IPS DF 4.7 (cell line): ENCODE measurements at regions not wholly inside any gene's neighbourhood (a gene's known extent, or its start where the extent isn't known, plus 50 kb on each side); places are given as distances from the start of the nearest gene placed in this dataset.

Experiments
- DNase-seq: peaks from one replicate; pipeline ENCODE4 v3.0.0-alpha.2; 2013; ENCODE audit warnings: low spot score; ENCODE audit errors: extremely low read depth

DNA sequence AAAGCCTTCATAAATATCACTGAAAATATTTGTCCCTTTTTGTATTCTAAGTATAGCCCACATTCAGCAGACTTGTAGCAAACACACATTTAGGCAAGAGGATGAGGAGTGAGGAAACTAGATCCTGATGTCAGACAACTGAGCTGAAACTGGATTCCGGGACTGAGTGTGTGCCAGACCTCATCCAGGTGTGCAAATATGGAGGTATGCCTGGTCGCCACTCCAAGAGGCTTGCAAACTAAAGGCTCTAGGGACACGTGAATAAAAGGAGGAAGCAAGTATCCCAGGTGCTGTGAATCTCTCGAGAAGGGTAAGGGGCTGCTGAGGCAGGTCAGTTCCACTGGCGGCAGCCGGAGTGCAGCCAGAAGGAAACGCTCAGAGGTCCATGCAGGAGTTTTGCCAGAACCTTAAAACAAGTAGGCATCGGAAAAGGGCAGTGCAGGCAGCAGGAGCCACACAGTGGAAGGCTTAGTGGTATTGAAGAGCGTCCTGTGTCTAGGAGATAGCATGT, 77.4 kb upstream of the ALDH1B1 start:
- no peak for DNase-seq

DNA sequence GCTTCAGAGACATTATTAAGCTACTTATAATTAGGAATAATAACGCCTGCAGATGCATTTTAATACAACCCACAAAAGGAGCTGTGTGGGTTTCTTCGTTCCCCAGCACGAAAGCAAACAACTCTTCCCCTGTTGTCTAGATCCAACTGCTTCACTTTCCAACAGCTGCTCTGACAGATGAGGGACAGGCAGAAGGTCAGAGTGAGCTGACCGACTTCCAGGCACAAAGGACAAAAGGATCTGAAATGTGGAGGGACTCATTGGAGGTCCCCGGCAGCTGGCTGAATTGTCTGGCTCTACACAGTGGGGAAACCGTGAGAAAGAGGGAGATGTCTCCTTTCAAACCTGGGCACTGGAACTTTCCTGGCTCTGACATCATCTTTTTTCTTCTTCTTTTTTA, 79.1 kb upstream of the ALDH1B1 start:
- no peak for DNase-seq

DNA sequence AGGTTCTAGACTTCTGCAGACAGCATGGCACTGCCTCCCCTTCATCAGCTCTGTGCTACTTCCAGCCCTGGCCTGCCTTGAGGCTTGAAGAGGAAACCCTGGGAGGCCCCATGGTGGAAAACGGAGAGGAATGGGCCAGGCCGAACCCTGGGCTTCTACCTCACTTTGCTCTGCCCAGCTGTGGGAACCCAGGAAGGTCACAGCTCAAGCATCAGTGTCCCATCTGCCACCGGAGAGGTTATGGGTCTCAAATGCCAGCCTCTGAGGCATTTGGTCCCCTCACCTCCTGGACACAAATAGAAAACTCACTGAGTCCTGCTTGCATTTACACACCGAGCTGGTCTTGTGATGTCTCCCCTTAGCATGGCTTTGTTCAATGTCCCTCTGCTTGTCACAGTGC, 80.1 kb upstream of the ALDH1B1 start:
- no peak for DNase-seq

DNA sequence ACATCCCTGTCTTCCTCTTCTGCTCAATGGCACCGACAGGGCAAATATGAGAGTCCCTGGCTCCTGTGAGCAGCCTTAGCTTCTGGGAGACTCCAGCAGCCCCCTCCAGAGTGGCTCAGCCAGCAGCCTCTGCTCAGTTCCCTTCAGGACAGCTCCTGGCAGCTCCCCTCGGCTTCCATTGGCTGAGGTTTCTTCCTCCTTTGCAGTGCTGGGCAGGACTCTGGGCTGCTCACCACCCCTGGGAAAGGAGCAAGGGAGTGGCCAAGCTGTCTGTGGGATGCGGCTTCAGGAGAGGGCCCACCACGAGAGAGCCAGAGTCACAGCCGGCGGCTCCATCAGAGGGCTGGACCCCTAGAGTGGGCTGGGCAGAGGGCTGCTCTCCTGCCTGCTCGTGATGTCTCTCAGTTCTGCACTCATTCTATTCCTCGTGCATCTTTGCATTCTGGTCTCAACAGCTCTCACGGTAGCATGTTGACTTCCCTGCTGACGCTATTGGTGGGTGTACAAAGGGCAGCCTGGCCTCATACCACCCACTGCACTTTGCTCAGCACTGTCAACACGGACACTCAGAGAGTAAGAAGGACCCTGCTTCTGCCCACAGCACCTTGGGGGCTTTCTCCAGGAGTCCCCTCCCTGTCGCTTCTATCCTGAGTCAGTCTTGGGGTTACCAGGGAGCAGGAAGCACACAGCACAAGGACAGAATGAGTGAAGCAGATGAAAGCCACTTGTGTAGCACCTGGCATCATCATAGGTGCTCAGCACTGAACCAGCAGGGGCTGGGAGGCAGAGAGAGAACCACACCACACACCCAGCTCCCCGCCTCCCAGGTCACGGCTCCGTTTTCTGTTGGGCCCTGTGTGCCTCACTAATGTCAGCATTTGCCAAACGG, 80.9 kb upstream of the ALDH1B1 start:
- DNase-seq, result no peak

DNA sequence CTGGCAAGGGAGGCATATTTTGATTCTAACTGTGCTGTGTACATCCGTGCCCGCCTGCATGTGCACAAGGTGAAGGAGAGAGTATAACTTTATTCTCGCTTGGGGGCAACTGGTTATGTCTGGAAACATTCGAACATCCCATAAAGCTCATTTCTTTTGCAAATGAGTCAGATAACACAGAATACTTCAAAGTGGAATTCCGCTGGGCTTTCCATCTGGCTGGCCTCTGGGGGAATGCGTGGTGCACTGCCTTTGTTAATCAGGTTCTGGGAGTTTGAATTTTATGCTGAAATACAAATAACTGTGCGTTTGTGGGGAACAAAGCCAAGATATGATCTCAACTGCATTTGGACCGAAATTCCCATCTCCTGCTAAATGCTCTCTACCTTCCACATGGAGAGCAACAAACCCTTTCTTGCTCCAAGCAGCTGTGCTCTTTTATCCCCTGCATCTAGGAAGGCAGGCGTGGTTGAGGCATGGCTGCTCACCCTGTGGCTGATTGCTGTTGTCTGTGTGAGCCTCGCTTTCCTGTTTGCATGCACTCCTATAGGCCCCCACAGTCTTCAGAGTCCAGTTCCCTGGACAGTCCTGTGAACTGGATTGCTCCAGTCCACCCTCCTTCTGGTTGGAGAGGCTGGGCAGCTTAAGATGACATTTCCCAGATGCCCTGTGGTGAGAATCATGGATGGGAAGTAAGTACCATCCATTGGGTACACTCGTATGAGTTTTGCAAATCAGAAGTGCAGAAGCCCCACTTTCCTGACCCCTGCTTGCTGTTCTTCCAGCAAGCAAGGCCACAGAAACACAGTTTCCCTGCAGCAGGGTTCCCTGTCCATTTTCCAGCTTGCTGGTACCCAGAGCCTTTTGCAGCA, 82.9 kb upstream of the ALDH1B1 start:
- DNase-seq, result no peak

DNA sequence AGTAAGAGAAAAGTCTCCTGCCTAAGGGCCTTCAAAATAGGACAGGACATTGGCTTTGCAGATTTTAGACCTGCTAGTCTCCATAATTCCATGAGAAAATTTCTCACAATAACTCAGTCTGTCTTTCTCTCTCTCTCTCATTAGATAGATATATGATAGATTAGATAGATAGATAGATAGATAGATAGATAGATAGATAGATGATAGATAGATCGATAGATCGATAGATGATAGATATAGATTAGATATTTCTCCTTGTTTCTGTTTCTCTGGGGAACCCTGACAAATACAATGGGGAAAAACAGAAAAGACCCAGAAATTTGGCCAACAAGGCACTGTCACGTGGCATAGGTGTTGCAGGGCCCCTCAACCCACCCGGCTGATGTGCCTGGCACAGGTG, 84.4 kb upstream of the ALDH1B1 start:
- DNase-seq, result no peak

DNA sequence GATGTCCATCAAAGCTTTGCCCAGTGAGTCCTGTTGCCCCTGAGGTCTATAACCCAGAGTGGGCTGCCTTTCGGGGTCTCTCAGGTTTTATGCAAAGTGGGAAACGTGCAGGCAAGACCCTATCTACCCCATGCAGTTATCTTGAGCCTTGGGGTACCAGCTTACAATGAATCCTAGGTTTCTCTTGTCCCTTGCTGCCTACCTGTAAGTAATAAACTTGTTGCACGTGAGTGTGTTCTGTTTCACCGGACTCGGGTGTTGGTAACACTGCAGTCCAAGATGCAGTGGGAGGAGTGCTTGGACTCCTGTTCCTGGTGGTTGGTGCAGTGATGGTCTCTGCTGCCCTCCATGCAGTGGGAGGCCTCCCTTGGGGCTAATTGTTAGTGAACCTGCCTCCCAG, 85.6 kb upstream of the ALDH1B1 start:
- DNase-seq, result no peak

DNA sequence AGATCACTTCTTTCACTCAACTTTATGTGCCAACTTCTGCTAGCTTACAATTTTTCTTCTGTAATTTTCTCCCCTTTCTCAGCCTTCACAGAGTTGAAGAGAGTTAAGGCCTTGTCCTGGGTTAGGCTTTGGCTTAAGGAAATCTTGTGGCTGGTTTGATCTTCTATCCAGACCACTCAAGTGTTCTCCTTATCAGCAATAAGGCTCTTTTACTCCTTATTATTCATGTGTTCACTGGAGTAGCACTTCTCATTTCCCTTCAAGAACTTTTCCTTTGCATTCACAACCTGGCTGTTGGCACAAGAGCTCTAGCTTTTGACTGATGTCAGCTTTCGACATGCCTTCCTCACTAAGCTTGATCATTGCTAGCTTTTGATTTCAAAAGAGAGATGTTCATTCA, 86.9 kb upstream of the ALDH1B1 start:
- no peak for DNase-seq

DNA sequence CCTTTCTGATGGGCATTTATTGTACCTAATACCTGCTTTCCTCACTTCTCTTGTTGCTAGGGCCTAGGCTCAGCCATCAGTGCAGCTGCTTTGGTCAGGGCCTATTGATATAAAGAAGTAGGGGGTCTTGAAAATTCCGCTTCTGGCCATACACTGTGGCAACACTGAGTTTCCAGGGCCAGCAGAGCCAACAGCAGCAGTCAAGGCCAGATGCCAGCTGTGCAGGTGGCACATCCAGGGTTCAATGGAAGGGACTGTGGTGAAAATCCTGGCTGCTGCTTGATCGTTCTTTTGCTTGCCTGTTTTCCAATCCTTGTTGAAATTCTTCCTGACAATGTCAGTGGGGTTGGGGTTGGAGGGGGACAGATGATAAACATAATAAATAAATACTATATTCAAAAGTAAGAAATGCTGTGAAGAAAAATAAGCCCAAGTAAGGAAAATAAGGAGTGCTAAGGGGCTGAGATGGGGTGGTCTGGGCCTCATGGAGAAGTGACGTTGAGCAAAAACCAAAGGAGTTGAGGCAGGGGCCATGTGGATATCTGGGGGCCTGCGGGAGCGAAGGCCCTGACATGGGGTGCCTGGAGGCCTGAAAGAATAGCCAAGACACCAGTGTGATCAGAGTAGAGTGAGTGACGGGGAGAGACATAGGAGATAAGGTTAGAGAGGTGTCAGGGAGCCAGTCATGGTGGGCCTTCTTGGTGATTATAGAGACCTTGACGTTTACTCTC, 91.0 kb upstream of the ALDH1B1 start:
- DNase-seq, result no peak

DNA sequence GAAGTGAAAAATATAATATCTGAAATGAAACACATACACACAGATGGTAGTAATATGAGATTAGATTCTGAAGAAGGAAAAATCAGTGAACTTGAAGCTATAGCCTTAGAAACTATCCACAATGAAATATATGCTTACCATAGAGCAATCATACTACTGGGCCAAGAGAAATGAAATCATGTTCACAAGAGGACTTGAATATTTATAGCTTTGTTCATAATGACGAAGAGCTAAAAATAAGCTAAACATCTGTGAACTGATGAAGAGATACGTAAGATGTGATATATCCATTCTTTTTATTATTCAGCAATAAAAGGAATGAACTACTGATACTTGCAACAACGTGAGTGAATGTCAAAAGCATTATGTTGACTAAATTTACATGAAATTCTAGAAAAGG, 92.6 kb upstream of the ALDH1B1 start:
- DNase-seq, result no peak

DNA sequence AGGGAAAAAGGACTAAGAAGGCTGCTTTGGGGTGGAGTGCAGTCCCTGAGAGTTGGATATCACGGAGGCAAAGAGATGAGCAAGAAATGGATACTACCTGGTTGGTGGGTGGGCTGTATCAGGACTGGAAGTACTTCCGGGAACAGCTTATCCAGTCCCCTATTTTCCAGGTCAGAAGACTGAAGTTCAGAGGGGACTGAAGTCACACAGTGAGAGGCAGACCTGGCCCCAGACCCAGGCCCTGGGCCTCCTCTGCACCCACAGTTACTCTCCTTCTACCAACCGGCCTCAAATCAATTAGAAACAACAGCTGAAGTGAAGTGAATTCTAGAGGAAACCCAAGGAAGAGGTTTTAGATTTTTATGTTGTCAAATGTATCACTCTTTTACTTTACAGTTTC, 93.6 kb upstream of the ALDH1B1 start:
- no peak for DNase-seq

DNA sequence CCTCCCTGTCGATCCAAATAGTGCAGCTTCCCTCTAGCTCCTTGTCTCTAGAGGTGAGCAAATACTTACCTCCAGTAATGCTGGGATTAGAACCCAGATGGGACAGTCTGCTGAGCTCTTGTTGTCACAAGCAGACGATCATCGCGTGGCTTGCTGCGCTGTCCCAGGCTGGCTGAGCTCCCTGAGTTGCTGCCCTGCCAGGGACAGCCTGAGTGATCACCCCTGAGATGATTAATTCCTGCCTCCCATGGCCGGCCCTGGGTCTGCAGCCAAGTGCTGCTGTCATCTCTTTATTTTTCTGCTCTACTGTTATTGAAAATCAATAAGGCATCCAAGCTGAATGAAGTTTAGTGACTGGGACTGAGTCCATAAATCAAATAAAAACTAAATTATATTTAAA, 94.0 kb upstream of the ALDH1B1 start:
- no peak for DNase-seq

DNA sequence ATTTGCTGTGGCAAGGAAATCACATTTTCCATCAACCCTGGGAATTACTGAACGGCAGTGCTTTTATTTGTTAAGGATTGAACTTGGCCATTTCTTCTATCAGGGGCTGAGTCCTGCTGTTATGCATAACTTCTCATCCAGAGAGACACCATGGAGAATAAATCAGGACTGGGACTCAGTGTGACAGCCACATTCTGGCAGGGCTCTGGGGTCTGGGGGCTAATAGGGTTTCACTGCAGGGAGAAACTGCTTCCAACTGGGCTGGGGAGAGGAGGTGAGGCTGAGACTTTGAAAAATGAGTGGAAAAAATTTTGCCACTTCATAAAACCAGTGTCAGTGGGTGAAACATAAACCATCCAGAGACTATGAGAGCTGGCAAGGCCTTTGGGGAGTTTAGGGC, 95.7 kb upstream of the ALDH1B1 start:
- DNase-seq, result no peak

DNA sequence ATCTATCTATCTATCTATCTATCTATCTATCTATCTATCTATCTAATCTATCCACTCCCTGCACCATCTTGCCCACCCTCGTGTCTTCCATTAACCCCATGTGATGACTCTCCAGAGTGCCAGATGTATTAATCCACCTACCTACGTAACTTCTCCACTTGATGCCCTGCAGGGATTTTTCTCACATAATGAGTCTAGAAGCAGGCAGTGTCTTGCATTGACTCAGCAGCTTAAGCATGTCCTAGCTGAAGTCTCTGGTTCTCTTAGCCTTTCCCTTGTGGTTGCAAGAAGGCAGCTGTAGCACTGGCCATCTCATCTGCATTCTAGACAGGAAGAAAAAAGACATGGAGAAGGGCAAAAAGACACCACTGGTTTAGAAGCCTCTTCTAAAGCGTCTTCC, 96.7 kb upstream of the ALDH1B1 start:
- no peak for DNase-seq

DNA sequence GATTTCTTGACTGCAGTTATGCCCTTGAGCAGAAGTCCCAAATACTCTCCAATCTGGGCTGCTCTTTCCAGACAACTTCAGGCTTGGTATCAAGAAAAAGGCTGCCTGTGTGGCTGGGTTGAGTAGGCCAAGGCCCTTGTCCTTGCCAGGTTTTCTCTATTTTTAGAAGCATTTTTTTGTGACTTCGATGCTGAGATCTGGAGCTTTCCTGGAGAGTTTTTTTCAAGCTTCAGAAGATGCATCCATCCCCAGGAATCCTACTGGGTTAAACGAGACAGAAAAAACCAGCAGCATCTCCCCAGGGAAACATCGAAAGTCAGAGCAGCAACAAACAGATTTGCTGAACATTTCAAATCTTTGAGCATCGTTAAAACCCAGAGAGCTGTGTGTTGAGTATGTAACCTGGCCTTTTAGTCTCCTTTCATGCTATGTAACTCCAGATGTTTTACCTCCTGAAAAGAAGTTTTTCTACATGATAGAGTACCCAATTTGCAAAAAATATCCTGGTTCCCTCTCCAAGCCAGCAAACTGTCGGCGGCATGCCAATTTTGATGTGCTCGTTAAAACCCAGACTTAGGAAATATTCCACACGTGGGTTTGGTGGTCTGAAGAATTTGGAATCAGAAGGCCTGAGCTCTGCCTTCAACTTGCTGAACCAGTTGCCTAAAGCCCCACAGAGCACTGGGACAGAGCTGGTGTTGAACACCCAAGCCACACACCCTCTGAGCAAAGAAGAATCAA, 98.1 kb upstream of the ALDH1B1 start:
- no peak for DNase-seq

DNA sequence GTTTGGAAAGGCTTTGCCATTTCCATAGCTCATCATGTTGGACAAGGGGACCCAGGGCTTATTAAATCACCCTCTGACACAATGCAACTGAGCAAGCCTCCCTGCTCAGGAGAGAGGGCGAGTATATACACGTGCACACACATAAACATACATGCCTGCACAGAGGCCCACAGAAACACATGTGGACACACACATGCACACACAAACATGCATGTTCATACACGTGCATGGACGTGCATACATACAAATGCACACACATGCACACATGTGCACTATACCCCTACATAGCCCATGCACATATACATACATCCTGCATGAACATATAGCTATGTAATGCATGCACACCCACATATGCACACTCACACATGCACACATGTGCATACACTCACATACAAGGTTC, 99.5 kb upstream of the ALDH1B1 start:
- DNase-seq, result no peak

DNA sequence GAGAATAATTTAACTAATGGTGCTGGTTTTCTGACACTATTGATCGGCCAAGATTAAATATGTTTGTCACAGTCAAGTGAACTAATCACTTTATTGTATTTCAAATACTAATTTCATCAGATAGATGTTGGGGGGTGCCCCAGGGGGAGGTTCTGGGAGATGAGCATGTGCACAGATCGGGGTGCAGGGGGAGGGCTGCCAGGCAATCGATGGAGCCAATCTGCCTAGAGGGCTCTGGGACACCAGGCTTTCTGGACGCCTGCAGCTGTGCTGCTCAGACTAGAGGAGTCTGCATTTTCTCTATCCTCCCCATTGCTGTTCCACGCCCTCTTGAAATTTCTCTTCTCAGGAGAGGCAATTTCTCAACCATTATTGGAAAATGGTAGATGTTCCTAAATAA, 100.0 kb upstream of the ALDH1B1 start:
- no peak for DNase-seq

DNA sequence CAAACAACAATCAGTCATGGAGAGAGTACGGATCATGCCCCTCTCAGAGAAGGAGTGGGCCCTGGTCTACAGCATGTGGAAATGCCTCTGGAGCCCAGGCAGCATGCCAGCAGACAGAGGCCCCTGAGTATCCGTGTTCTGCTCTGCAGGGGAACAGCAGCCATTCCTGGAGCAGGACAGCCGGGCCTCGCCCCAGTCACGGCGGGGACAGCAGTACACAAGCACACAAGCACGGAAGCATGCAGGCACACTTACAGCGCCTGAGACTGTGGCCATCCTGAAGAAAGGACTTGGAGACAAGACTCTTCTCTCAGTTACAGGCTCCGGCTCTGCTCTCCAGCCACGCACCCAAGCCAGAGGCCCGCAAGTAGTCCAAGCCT, 102.6 kb upstream of the ALDH1B1 start:
- no peak for DNase-seq

DNA sequence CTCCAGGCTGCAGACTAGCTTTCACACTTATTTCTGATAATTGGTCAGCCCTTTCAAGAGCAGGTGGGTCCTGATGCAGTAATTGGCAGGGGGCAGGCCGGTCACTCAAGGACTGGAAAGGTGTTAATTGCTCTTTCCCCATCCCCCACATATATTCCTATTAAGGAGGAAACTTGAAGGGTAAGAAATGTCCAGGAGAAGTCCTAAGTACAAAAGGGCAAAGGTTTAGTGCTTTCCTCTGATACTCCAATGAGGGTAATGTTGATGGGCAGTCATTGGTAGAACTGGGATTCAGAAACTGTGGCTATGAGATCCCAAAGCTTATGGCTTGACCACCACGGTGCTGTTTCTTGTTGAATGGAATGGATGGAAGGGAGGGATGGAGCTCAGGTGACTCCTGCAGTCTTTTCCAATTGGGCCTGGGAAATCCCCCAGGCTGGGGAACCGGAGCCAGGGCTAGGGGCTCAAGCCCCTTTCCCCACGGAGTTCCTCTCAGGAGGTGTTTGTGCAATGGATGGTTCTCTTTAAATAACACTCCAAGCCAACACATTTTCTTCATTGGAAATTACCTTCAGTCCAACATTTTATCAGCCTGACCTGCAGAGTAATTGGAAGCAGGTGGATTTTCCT, 103.2 kb upstream of the ALDH1B1 start:
- DNase-seq, result no peak

DNA sequence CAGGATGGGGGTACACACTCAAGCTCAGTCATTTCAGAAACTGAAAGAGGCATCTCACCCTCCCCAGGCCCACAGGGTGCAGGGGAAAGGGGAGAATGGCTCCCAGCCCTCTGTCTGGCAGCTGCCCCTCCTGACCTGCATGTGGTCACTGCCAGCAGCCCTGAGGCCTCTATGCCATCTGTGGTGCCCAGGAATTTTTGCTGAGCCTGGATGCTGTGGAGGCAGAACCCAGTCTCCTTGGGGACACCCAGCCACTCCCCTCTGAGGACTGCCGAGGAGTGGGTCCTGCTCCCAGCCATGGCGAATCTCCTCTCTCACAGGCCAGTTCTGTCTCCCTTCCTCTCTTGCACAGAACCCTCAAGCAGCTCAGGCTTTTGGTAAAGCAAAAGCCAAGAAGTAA, 104.0 kb upstream of the ALDH1B1 start:
- no peak for DNase-seq
